ENCODE measurements at regions not wholly inside any gene's neighbourhood (a gene's known extent, or its start where the extent isn't known, plus 50 kb on each side); places are given as distances from the start of the nearest gene placed in this dataset.

GRCh38 chr17:79438546-79439334 lies 172.1 kb downstream of the RBFOX3 start:
- no peak overlapping the region for H3K9ac ChIP-seq (ENCODE audit: low read length)
- H3K9me2 ChIP-seq (replicated peaks; ENCODE audit: insufficient read depth, low read length): no peaks in the 10 kb centered on the region
- H3K9me3 ChIP-seq (ENCODE audit: insufficient read depth, low read length): no peaks in the 10 kb centered on the region
- no peaks in the 10 kb centered on the region for H4K20me1 ChIP-seq (ENCODE audit: low read depth, low read length)
- H3K27me3 ChIP-seq (ENCODE audit: low read length): no peaks in the 10 kb centered on the region
- no peaks in the 10 kb centered on the region for H3F3A ChIP-seq (ENCODE audit: insufficient read depth)
- H2AFZ ChIP-seq (ENCODE audit: low read depth, low read length, severe bottlenecking): no peak overlapping the region
- no peaks in the 10 kb centered on the region for H3K36me3 ChIP-seq (ENCODE audit: low read length)
- no peaks in the 10 kb centered on the region for H3K79me2 ChIP-seq (ENCODE audit: insufficient read depth, low read length)
- no peak overlapping the region for H3K4me2 ChIP-seq (ENCODE audit: low read depth, low read length, poor library complexity, severe bottlenecking)
- no peak overlapping the region for H3K4me3 ChIP-seq (ENCODE audit: insufficient read depth, low read length, poor library complexity, severe bottlenecking)
- TF ChIP-seq CTCF (IDR thresholded peaks at IDR 0.05; ENCODE audit: insufficient read depth, low read length, poor library complexity, severe bottlenecking) (no peak), EZH2phosphoT487 (conservative IDR thresholded peaks at IDR 0.05; ENCODE audit: low read length) (no peak)
- no peak overlapping the region for H3K27ac ChIP-seq (ENCODE audit: low read depth, low read length)

GRCh38 chr17:79438058-79438457 lies 172.8 kb downstream of the RBFOX3 start:
- TF ChIP-seq CTCF (IDR thresholded peaks at IDR 0.05; ENCODE audit: insufficient read depth, low read length, poor library complexity, severe bottlenecking) (no peak), EZH2phosphoT487 (conservative IDR thresholded peaks at IDR 0.05; ENCODE audit: low read length) (no peak)
- no peak overlapping the region for H3K4me2 ChIP-seq (ENCODE audit: low read depth, low read length, poor library complexity, severe bottlenecking)
- H3K36me3 ChIP-seq (ENCODE audit: low read length): no peaks in the 10 kb centered on the region
- no peak overlapping the region for H3K27ac ChIP-seq (ENCODE audit: low read depth, low read length)
- no peak overlapping the region for H3K4me3 ChIP-seq (ENCODE audit: insufficient read depth, low read length, poor library complexity, severe bottlenecking)
- H3K27me3 ChIP-seq (ENCODE audit: low read length): no peaks in the 10 kb centered on the region
- H3F3A ChIP-seq (ENCODE audit: insufficient read depth): no peaks in the 10 kb centered on the region
- no peak overlapping the region for H3K9ac ChIP-seq (ENCODE audit: low read length)
- no peaks in the 10 kb centered on the region for H4K20me1 ChIP-seq (ENCODE audit: low read depth, low read length)
- H3K9me2 ChIP-seq (replicated peaks; ENCODE audit: insufficient read depth, low read length): no peaks in the 10 kb centered on the region
- H2AFZ ChIP-seq (ENCODE audit: low read depth, low read length, severe bottlenecking): no peak overlapping the region
- no peaks in the 10 kb centered on the region for H3K79me2 ChIP-seq (ENCODE audit: insufficient read depth, low read length)
- no peaks in the 10 kb centered on the region for H3K9me3 ChIP-seq (ENCODE audit: insufficient read depth, low read length)

GRCh38 chr17:79437081-79437480 lies 173.8 kb downstream of the RBFOX3 start:
- Histone ChIP-seq H3K36me3 (ENCODE audit: low read length) (no peaks in the 10 kb centered on the region), H3K9me2 (replicated peaks; ENCODE audit: insufficient read depth, low read length) (no peaks in the 10 kb centered on the region), H4K20me1 (ENCODE audit: low read depth, low read length) (no peaks in the 10 kb centered on the region), H3F3A (ENCODE audit: insufficient read depth) (no peaks in the 10 kb centered on the region), H3K79me2 (ENCODE audit: insufficient read depth, low read length) (no peaks in the 10 kb centered on the region), H3K27me3 (ENCODE audit: low read length) (no peaks in the 10 kb centered on the region), H3K4me3 (ENCODE audit: insufficient read depth, low read length, poor library complexity, severe bottlenecking) (no peak overlapping the region), H3K9me3 (ENCODE audit: insufficient read depth, low read length) (no peaks in the 10 kb centered on the region), H3K27ac (ENCODE audit: low read depth, low read length) (no peak overlapping the region), H3K4me2 (ENCODE audit: low read depth, low read length, poor library complexity, severe bottlenecking) (no peak overlapping the region), H3K9ac (ENCODE audit: low read length) (no peak overlapping the region), H2AFZ (ENCODE audit: low read depth, low read length, severe bottlenecking) (no peak overlapping the region)
- no peak for TF ChIP-seq EZH2phosphoT487 (conservative IDR thresholded peaks at IDR 0.05; ENCODE audit: low read length)
- no peak for TF ChIP-seq CTCF (IDR thresholded peaks at IDR 0.05; ENCODE audit: insufficient read depth, low read length, poor library complexity, severe bottlenecking)

Data from SU-DHL-6 (cell line).